ENCODE measurements at regions not wholly inside any gene's neighbourhood (a gene's known extent, or its start where the extent isn't known, plus 50 kb on each side); places are given as distances from the start of the nearest gene placed in this dataset.

GRCh38 chr2:216994353-216994854 lies 134.5 kb upstream of the TNP1 start:
- Mint-ChIP-seq H3K36me3 (ENCODE audit: unreplicated experiment) (peaks cover 5% of the 10 kb centered on the region), H3K27me3 (ENCODE audit: unreplicated experiment) (no peaks in the 10 kb centered on the region), H3K27ac (ENCODE audit: unreplicated experiment) (no peak overlapping the region), H3K4me3 (ENCODE audit: unreplicated experiment) (no peak overlapping the region), H3K9me3 (ENCODE audit: unreplicated experiment) (no peaks in the 10 kb centered on the region), H3K4me1 (ENCODE audit: low read depth, unreplicated experiment) (no peaks in the 10 kb centered on the region)
- TF ChIP-seq CTCF (IDR thresholded peaks at IDR 0.05; ENCODE audit: partially characterized antibody, unreplicated experiment): no peak
- DNase-seq: no peak

DNA sequence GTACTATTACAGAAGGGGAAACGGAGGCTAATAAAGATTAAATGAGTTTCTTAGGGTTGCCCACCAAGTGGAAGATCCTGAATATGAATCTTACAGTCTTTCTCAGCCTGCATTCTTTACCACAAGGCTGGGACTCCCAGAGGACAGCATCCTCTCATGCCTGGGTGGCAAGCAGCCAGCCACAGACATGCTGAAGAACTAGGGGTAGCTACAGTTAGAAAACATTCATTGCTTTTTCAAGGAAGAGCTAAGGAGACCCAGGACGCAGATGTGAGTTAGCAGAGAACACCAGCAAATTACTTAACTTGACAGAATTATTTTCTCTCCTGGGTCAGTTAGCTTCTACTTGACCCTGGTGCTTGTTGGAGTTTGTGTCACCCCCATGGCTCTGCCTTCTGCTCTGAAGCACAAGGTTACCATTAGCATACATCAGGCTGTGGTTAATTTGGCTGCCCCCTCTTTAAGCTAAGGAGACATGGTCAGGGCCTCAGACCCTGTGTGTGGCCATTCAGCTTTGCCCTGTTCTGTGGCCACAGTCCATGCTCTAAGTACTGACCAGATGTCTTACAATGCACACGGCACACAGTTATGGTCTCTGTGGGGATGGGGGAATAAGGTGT lies 132.3 kb upstream of the TNP1 start:
- Mint-ChIP-seq H3K4me3 (ENCODE audit: unreplicated experiment) (no peak overlapping the region), H3K9me3 (ENCODE audit: unreplicated experiment) (peaks cover 1% of the 10 kb centered on the region), H3K27ac (ENCODE audit: unreplicated experiment) (no peak overlapping the region), H3K27me3 (ENCODE audit: unreplicated experiment) (no peaks in the 10 kb centered on the region), H3K36me3 (ENCODE audit: unreplicated experiment) (peaks cover 5% of the 10 kb centered on the region), H3K4me1 (ENCODE audit: low read depth, unreplicated experiment) (no peaks in the 10 kb centered on the region)
- no peak for TF ChIP-seq CTCF (IDR thresholded peaks at IDR 0.05; ENCODE audit: partially characterized antibody, unreplicated experiment)
- DNase-seq: no peak

DNA sequence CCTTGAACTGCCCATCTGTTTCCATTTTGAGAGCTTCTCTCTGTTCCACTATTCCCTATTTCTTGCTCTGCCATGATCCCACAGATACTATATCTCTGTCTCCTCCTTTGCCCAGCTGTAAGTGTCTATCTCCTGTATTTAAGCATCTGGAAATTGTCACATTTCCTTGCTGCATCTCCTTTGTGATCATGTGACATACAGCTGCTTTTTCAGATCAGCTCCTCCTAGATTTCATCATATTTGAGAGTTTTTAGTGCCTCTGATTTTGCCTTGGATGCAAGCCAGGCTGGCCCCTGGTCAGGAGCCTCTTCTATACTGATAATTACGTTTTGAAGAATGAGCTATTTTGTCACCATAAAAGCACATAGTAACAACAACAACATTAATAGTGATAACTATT lies 131.7 kb upstream of the TNP1 start:
- TF ChIP-seq CTCF (IDR thresholded peaks at IDR 0.05; ENCODE audit: partially characterized antibody, unreplicated experiment): no peak
- Mint-ChIP-seq H3K4me3 (ENCODE audit: unreplicated experiment) (no peak overlapping the region), H3K4me1 (ENCODE audit: low read depth, unreplicated experiment) (no peaks in the 10 kb centered on the region), H3K27me3 (ENCODE audit: unreplicated experiment) (no peaks in the 10 kb centered on the region), H3K9me3 (ENCODE audit: unreplicated experiment) (peaks cover 1% of the 10 kb centered on the region), H3K36me3 (ENCODE audit: unreplicated experiment) (peaks cover 5% of the 10 kb centered on the region), H3K27ac (ENCODE audit: unreplicated experiment) (no peak overlapping the region)
- DNase-seq: no peak

DNA sequence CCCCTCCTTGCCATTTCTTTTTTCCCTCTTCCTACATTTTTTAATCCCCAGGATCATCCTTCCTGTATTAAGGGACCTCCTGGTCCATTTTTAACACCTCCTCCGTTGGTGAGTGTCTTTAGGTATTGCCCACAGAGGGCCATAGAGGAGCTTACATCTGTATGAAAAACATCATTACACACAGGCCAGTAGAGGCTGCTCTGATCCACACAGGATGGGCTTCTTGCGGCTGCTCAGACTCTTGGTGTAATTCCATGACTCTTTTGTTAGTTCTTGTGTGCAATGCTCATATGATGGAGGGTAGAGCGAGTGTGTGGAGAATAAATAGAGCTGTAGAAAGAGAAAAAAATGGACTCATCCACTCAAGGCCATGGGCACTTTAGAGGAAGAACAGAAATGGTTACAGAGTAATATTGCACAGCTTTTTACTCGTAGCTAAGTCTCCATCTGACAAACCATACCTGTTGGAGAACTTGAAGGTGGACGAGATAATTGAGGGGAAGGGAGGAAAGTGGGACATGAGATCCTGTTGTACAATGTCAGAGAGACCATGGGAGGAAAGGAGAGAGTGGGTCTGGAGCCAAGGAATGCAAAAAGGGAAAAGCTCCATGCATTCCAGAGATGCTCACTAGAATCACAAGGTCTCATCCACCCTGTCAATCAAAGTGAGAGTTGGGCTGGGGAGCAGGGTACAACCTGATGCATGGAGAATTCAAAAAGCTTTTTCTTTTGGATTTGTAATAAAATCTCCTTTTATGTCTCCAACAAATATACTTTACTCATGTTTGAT lies 129.7 kb upstream of the TNP1 start:
- TF ChIP-seq CTCF (IDR thresholded peaks at IDR 0.05; ENCODE audit: partially characterized antibody, unreplicated experiment): no peak

GRCh38 chr2:216987252-216987821 lies 127.5 kb upstream of the TNP1 start:
- Mint-ChIP-seq H3K27me3 (ENCODE audit: unreplicated experiment) (no peaks in the 10 kb centered on the region), H3K27ac (ENCODE audit: unreplicated experiment) (no peak overlapping the region), H3K4me3 (ENCODE audit: unreplicated experiment) (no peak overlapping the region), H3K9me3 (ENCODE audit: unreplicated experiment) (peaks cover 1% of the 10 kb centered on the region), H3K36me3 (ENCODE audit: unreplicated experiment) (peaks cover 5% of the 10 kb centered on the region), H3K4me1 (ENCODE audit: low read depth, unreplicated experiment) (no peaks in the 10 kb centered on the region)
- DNase-seq: no peak
- no peak for TF ChIP-seq CTCF (IDR thresholded peaks at IDR 0.05; ENCODE audit: partially characterized antibody, unreplicated experiment)

More for the DNA sequence above, 129.7 kb upstream of the TNP1 start:
- no peak overlapping the region for H3K4me3 Mint-ChIP-seq (ENCODE audit: unreplicated experiment)
- H3K9me3 Mint-ChIP-seq (ENCODE audit: unreplicated experiment): peaks cover 1% of the 10 kb centered on the region
- H3K27me3 Mint-ChIP-seq (ENCODE audit: unreplicated experiment): no peaks in the 10 kb centered on the region
- DNase-seq: no peak
- H3K27ac Mint-ChIP-seq (ENCODE audit: unreplicated experiment): no peak overlapping the region
- H3K36me3 Mint-ChIP-seq (ENCODE audit: unreplicated experiment): peaks cover 5% of the 10 kb centered on the region
- no peaks in the 10 kb centered on the region for H3K4me1 Mint-ChIP-seq (ENCODE audit: low read depth, unreplicated experiment)

All from glutamatergic neuron (in vitro differentiated cells).